GM06990 (cell line): ENCODE measurements at regions not wholly inside any gene's neighbourhood (a gene's known extent, or its start where the extent isn't known, plus 50 kb on each side); places are given as distances from the start of the nearest gene placed in this dataset.

Source experiments
- DNase-seq: peaks from one replicate; pipeline ENCODE4 v3.0.0-alpha.2; 2011; ENCODE audit not compliant: insufficient read length; ENCODE audit errors: extremely low read depth
- H3K27me3 ChIP-seq: replicated peaks from 2 replicates; pipeline ENCODE4 v1.6.0; 2011; ENCODE audit warnings: low read length; ENCODE audit not compliant: control insufficient read depth, insufficient read depth
- H3K36me3 ChIP-seq: 2 replicates; pipeline ENCODE4 v1.5.1; 2011; ENCODE audit warnings: low read length; ENCODE audit not compliant: control insufficient read depth, insufficient read depth
- H3K4me3 ChIP-seq: replicated peaks from 2 replicates; pipeline ENCODE4 v1.5.1; 2011; ENCODE audit warnings: low read depth, mild to moderate bottlenecking, control low read depth, low read length
- TF ChIP-seq, protein P1 (sequence below): IDR thresholded peaks from 2 replicates; pipeline ENCODE4 v1.5.1; 2011; ENCODE audit warnings: low read length, control low read depth, mild to moderate bottlenecking, inconsistent platforms; ENCODE audit not compliant: insufficient read depth, poor library complexity, severe bottlenecking

DNA sequence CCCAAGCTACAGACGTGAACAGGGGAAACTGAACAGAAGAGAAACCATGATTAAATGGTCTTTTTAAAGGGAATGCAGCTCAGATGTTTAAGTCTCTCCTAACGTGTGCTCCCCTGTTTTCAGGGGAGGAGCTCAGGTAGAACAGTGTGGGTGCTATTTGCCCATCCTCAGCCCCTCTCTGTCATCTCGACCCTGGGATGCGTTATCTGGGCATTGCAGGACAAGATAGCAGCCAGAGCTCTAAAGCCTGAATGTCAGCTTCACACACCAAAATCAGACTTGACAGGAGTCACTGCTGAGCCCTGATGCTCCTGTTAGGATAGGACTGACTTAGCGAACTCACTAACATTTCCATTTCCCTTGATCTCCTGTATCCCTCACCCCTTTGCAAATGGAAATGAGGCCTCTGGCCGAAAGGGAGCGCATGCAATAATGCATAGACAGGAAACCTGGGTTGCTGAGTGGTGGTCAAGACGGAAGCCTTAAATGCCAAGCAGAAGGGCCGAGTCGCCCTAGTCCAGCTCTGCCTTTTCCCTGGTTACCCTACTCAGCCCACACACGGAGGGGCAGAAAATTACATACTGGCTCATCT is 234.9 kb upstream of the TPM1 start:
- TF ChIP-seq, protein P1, sequence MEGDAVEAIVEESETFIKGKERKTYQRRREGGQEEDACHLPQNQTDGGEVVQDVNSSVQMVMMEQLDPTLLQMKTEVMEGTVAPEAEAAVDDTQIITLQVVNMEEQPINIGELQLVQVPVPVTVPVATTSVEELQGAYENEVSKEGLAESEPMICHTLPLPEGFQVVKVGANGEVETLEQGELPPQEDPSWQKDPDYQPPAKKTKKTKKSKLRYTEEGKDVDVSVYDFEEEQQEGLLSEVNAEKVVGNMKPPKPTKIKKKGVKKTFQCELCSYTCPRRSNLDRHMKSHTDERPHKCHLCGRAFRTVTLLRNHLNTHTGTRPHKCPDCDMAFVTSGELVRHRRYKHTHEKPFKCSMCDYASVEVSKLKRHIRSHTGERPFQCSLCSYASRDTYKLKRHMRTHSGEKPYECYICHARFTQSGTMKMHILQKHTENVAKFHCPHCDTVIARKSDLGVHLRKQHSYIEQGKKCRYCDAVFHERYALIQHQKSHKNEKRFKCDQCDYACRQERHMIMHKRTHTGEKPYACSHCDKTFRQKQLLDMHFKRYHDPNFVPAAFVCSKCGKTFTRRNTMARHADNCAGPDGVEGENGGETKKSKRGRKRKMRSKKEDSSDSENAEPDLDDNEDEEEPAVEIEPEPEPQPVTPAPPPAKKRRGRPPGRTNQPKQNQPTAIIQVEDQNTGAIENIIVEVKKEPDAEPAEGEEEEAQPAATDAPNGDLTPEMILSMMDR = no peak
- Histone ChIP-seq H3K36me3 (no peaks in the 10 kb centered on the region), H3K27me3 (peaks cover 3% of the 10 kb centered on the region), H3K4me3 (no peak overlapping the region)
- no peak for DNase-seq

DNA sequence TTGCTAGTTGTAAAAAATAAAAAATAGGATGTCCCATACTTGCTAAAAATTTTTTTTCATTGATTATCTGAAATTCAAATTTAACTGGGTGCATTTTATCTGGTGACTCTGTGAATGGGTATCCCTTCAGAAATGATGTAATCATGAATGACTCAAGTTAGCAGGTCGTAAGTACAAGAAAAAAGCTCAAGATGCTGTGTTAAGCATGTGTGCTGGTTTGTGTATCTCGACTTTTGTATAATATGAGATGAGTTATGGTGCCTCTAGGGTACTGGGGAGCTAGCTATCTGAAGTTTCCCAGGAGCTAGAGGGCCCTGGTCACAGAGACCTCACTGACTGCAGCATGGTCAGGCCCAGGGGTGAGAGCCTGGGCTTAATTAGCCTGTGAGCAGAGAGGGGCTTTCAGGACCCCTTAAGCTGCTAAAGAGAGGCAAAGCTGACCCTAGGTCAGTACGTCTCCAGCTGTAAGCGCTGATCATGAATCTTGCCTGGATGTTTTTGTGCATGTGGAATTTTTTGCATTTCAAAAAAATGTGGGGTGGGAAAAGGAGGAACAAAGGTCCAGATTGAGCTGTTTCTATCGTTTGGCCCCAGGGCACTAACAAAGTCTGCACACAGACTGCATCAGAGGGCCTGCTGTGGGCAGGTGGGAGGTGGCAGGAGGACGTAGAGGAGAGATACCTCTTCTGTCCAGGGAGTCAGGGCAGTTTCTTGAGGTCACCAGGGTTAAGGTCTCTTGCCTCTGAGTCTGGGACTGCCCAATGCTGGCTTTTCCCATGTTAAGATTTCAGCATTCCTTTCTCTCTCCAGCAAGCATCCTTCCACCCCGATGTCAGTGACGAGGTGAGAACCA is 233.2 kb upstream of the TPM1 start:
- no peak for DNase-seq
- H3K36me3 ChIP-seq = no peaks in the 10 kb centered on the region
- TF ChIP-seq, protein P1 = no peak

DNA sequence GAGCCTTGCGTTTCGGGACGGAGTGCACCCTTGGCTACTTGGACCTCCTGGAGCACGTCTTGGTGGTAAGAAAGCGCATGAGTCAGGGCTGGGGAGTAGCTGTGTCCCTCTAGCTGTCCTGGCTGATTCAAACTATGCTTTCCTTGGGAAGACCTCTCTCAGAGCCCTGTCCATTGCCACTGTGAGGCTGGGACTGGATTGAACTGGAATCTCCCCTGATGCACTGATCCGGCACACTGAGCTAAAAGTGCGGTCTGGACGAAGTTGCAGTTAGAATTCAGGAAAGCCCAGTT is 232.6 kb upstream of the TPM1 start:
- no peak overlapping the region for H3K4me3 ChIP-seq
- DNase-seq = no peak
- H3K27me3 ChIP-seq = peaks cover 1% of the 10 kb centered on the region
- TF ChIP-seq, protein P1 = no peak
- H3K36me3 ChIP-seq = no peaks in the 10 kb centered on the region

More for the DNA sequence above, 233.2 kb upstream of the TPM1 start:
- H3K4me3 ChIP-seq = no peak overlapping the region
- peaks cover 3% of the 10 kb centered on the region for H3K27me3 ChIP-seq

DNA sequence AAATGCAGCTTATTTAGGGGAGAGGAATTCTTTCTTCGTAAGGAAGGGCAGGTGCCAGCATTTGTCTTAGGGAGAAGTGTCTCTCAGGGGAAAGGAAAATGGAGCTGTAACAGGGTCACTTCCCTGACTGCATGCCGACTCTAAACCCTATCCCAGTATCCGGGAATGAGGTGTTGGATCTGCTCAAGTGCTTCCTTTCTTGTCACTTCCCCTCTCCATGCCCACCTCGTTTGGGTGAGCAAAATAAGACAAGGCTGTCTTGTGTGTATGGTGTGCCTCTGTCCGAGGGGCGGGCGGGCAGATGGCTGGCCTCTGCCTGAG is 230.1 kb upstream of the TPM1 start:
- Histone ChIP-seq H3K4me3 (no peak overlapping the region), H3K27me3 (peaks cover 1% of the 10 kb centered on the region), H3K36me3 (no peaks in the 10 kb centered on the region)
- no peak for DNase-seq
- TF ChIP-seq, protein P1 = no peak

DNA sequence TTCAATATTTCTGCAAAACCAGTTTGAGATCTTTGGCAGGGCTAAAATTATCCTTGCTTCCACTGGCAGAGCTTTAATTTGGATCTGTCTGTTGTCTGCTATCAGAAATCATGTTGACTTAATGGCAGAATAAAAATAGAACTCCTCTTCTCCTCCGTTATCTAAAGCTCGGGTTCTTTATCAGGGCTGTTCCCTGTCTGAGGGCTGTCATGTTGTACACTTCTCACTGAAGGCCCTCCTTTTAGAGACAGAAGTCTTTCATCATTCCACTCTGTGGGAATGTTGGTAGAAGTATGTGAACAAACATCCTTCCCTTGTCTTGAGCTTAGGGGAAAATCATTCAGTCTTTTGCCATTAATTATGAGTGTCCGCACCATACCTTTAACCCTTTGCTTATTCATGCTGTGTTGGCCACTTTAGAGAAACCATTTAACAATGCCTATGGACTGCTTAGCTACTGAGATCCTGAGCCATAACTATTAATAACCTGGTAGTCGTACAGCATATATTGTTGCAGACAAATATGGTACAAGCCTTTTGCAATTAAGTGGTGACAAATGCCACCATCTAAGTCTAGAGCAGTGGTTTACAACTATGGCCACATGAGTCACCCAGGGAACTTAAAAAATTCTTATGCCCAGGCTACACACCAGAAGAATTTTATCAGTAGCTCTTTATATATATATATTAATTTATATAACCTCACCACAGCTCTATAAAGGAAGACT is 226.0 kb upstream of the TPM1 start:
- H3K36me3 ChIP-seq = no peaks in the 10 kb centered on the region
- no peak for DNase-seq
- TF ChIP-seq, protein P1 = no peak
- no peak overlapping the region for H3K4me3 ChIP-seq
- no peaks in the 10 kb centered on the region for H3K27me3 ChIP-seq
